ENCODE measurements at regions not wholly inside any gene's neighbourhood (a gene's known extent, or its start where the extent isn't known, plus 50 kb on each side); places are given as distances from the start of the nearest gene placed in this dataset.
A peak's percentile ranks its signal among the peaks of the same experiment; 100 is the strongest.

- Histone ChIP-seq H3K4me1 (replicated peaks in 1 of 2) (no peaks in the 10 kb centered on the region), H3K27ac (no peak overlapping the region), H3K4me3 (no peak overlapping the region)
- in situ Hi-C loops (cut with MboI; ENCODE audit: low pct_unique_long_range_greater_than_20kb in 2 of 9, low sequenced_read_pairs in 9 of 9, unreplicated experiment in 9 of 9), result no loop called here
- ATAC-seq (replicated peaks in 6 of 8), result no peak
- 20% methylated on average over 1 of the region's 1 CpG; no CpG with 5 or more reads in 9 of the 10 experiments for WGBS, 10 experiments
Observed at GRCh38 chrX:117517994-117518393, 598.6 kb downstream of the KLHL13 start.

GRCh38 chrX:117511379-117511778 lies 605.2 kb downstream of the KLHL13 start:
- in situ Hi-C loops (cut with MboI; ENCODE audit: low pct_unique_long_range_greater_than_20kb in 2 of 9, low sequenced_read_pairs in 9 of 9, unreplicated experiment in 9 of 9), result no loop called here
- no peak overlapping the region for H3K4me3 ChIP-seq
- no peak overlapping the region for H3K27ac ChIP-seq
- H3K4me1 ChIP-seq (replicated peaks in 1 of 2), result no peaks in the 10 kb centered on the region
- no peak for ATAC-seq (replicated peaks in 6 of 8)

- no peak for ATAC-seq (replicated peaks in 6 of 8)
- 0 to 50% (median 14%) methylated on average over 1 to 3 of the region's 3 CpGs; no CpG with 5 or more reads in 2 of the 10 experiments for WGBS, 10 experiments
- in situ Hi-C loops (cut with MboI; ENCODE audit: low pct_unique_long_range_greater_than_20kb in 2 of 9, low sequenced_read_pairs in 9 of 9, unreplicated experiment in 9 of 9), result no loop called here
- no peak overlapping the region for H3K4me3 ChIP-seq
- H3K4me1 ChIP-seq (replicated peaks in 1 of 2), result no peaks in the 10 kb centered on the region
- H3K27ac ChIP-seq, result no peak overlapping the region
Observed at GRCh38 chrX:117510453-117510852, 606.2 kb downstream of the KLHL13 start.

- in situ Hi-C loops (cut with MboI; ENCODE audit: low pct_unique_long_range_greater_than_20kb in 2 of 9, low sequenced_read_pairs in 9 of 9, unreplicated experiment in 9 of 9), result no loop called here
- no peak overlapping the region for H3K4me3 ChIP-seq
- no peaks in the 10 kb centered on the region for H3K4me1 ChIP-seq (replicated peaks in 1 of 2)
- 0 to 80% (median 7%) methylated on average over 1 to 2 of the region's 2 CpGs; no CpG with 5 or more reads in 4 of the 10 experiments for WGBS, 10 experiments
- no peak overlapping the region for H3K27ac ChIP-seq
- ATAC-seq (replicated peaks in 6 of 8), result peak in 1 of 8 experiments; percentile 26
Observed at GRCh38 chrX:117508021-117508420, 608.6 kb downstream of the KLHL13 start.

- no CpG with 5 or more reads among the region's 1 CpG for WGBS, 10 experiments
- in situ Hi-C loops (cut with MboI; ENCODE audit: low pct_unique_long_range_greater_than_20kb in 2 of 9, low sequenced_read_pairs in 9 of 9, unreplicated experiment in 9 of 9), result no loop called here
- no peak for ATAC-seq (replicated peaks in 6 of 8)
- H3K4me3 ChIP-seq, result no peak overlapping the region
- H3K4me1 ChIP-seq (replicated peaks in 1 of 2), result no peaks in the 10 kb centered on the region
- no peak overlapping the region for H3K27ac ChIP-seq
Observed at GRCh38 chrX:117487421-117487820, 629.2 kb downstream of the KLHL13 start.

GRCh38 chrX:117483950-117484349 lies 632.7 kb downstream of the KLHL13 start:
- ATAC-seq (replicated peaks in 6 of 8), result no peak
- 6 to 100% (median 76%) methylated on average over 1 to 5 of the region's 6 CpGs; no CpG with 5 or more reads in 6 of the 10 experiments for WGBS, 10 experiments
- in situ Hi-C loops (cut with MboI; ENCODE audit: low pct_unique_long_range_greater_than_20kb in 2 of 9, low sequenced_read_pairs in 9 of 9, unreplicated experiment in 9 of 9), result no loop called here
- H3K4me3 ChIP-seq, result no peak overlapping the region
- no peak overlapping the region for H3K27ac ChIP-seq
- H3K4me1 ChIP-seq (replicated peaks in 1 of 2), result no peaks in the 10 kb centered on the region

- Histone ChIP-seq H3K27ac (no peak overlapping the region), H3K4me3 (no peak overlapping the region), H3K4me1 (replicated peaks in 1 of 2) (peaks cover 0 to 9% of the 10 kb centered on the region in 2 donors)
- ATAC-seq (replicated peaks in 6 of 8), result no peak
- 60% methylated on average over 1 of the region's 1 CpG; no CpG with 5 or more reads in 9 of the 10 experiments for WGBS, 10 experiments
- in situ Hi-C loops (cut with MboI; ENCODE audit: low pct_unique_long_range_greater_than_20kb in 2 of 9, low sequenced_read_pairs in 9 of 9, unreplicated experiment in 9 of 9), result no loop called here
Observed at GRCh38 chrX:117458243-117458968, 658.2 kb downstream of the KLHL13 start.

- WGBS, 10 experiments, result 0 to 100% (median 31%) methylated on average over 1 to 2 of the region's 3 CpGs; no CpG with 5 or more reads in 6 of the 10 experiments
- in situ Hi-C loops (cut with MboI; ENCODE audit: low pct_unique_long_range_greater_than_20kb in 2 of 9, low sequenced_read_pairs in 9 of 9, unreplicated experiment in 9 of 9), result no loop called here
- peaks cover 0 to 9% of the 10 kb centered on the region in 2 donors for H3K4me1 ChIP-seq (replicated peaks in 1 of 2)
- peak in 3 of 8 experiments; percentile 18 to 78 (median 58) for ATAC-seq (replicated peaks in 6 of 8)
- H3K4me3 ChIP-seq, result no peak overlapping the region
- peak overlapping the region in 1 of 2 donors; percentile 48 for H3K27ac ChIP-seq
Observed at GRCh38 chrX:117455787-117456186, 660.8 kb downstream of the KLHL13 start.

GRCh38 chrX:117429501-117429900 lies 687.1 kb downstream of the KLHL13 start:
- no peak overlapping the region for H3K27ac ChIP-seq
- H3K4me1 ChIP-seq (replicated peaks in 1 of 2), result no peaks in the 10 kb centered on the region
- 0 to 100% (median 15%) methylated on average over 1 to 2 of the region's 2 CpGs; no CpG with 5 or more reads in 6 of the 10 experiments for WGBS, 10 experiments
- in situ Hi-C loops (cut with MboI; ENCODE audit: low pct_unique_long_range_greater_than_20kb in 2 of 9, low sequenced_read_pairs in 9 of 9, unreplicated experiment in 9 of 9), result no loop called here
- no peak overlapping the region for H3K4me3 ChIP-seq
- ATAC-seq (replicated peaks in 6 of 8), result no peak

- H3K4me3 ChIP-seq, result no peak overlapping the region
- in situ Hi-C loops (cut with MboI; ENCODE audit: low pct_unique_long_range_greater_than_20kb in 2 of 9, low sequenced_read_pairs in 9 of 9, unreplicated experiment in 9 of 9), result no loop called here
- 0 to 100% (median 47%) methylated on average over 1 to 4 of the region's 4 CpGs; no CpG with 5 or more reads in 4 of the 10 experiments for WGBS, 10 experiments
- H3K27ac ChIP-seq, result no peak overlapping the region
- H3K4me1 ChIP-seq (replicated peaks in 1 of 2), result no peaks in the 10 kb centered on the region
- no peak for ATAC-seq (replicated peaks in 6 of 8)
Observed at GRCh38 chrX:117407449-117408150, 709.0 kb downstream of the KLHL13 start.

GRCh38 chrX:117400839-117401238 lies 715.8 kb downstream of the KLHL13 start:
- in situ Hi-C loops (cut with MboI; ENCODE audit: low pct_unique_long_range_greater_than_20kb in 2 of 9, low sequenced_read_pairs in 9 of 9, unreplicated experiment in 9 of 9), result no loop called here
- Histone ChIP-seq H3K4me1 (replicated peaks in 1 of 2) (no peaks in the 10 kb centered on the region), H3K27ac (no peak overlapping the region), H3K4me3 (no peak overlapping the region)
- WGBS, 10 experiments, result 0 to 100% (median 24%) methylated on average over 1 to 2 of the region's 2 CpGs; no CpG with 5 or more reads in 4 of the 10 experiments
- ATAC-seq (replicated peaks in 6 of 8), result no peak

GRCh38 chrX:117400005-117400404 lies 716.6 kb downstream of the KLHL13 start:
- Histone ChIP-seq H3K27ac (no peak overlapping the region), H3K4me1 (replicated peaks in 1 of 2) (no peaks in the 10 kb centered on the region), H3K4me3 (no peak overlapping the region)
- 10 to 25% methylated on average over 2 of the region's 2 CpGs; no CpG with 5 or more reads in 8 of the 10 experiments for WGBS, 10 experiments
- in situ Hi-C loops (cut with MboI; ENCODE audit: low pct_unique_long_range_greater_than_20kb in 2 of 9, low sequenced_read_pairs in 9 of 9, unreplicated experiment in 9 of 9), result no loop called here
- no peak for ATAC-seq (replicated peaks in 6 of 8)

GRCh38 chrX:117397844-117398243 lies 718.8 kb downstream of the KLHL13 start:
- in situ Hi-C loops (cut with MboI; ENCODE audit: low pct_unique_long_range_greater_than_20kb in 2 of 9, low sequenced_read_pairs in 9 of 9, unreplicated experiment in 9 of 9), result no loop called here
- WGBS, 10 experiments, result 0 to 69% (median 18%) methylated on average over 1 to 2 of the region's 2 CpGs; no CpG with 5 or more reads in 3 of the 10 experiments
- no peak for ATAC-seq (replicated peaks in 6 of 8)

More at GRCh38 chrX:117397844-117398243, 718.8 kb downstream of the KLHL13 start:
- Histone ChIP-seq H3K4me3 (no peak overlapping the region), H3K27ac (no peak overlapping the region), H3K4me1 (replicated peaks in 1 of 2) (no peaks in the 10 kb centered on the region)
